HG02852 (cell line): ENCODE measurements at regions not wholly inside any gene's neighbourhood (a gene's known extent, or its start where the extent isn't known, plus 50 kb on each side); places are given as distances from the start of the nearest gene placed in this dataset.

ENCODE experiments used
- ATAC-seq: cut with Tn5 transposase; IDR thresholded peaks from one replicate; pipeline ENCODE4 v1.9.1; 2021; ENCODE audit warnings: mild to moderate bottlenecking, moderate library complexity; ENCODE audit not compliant: unreplicated experiment

DNA sequence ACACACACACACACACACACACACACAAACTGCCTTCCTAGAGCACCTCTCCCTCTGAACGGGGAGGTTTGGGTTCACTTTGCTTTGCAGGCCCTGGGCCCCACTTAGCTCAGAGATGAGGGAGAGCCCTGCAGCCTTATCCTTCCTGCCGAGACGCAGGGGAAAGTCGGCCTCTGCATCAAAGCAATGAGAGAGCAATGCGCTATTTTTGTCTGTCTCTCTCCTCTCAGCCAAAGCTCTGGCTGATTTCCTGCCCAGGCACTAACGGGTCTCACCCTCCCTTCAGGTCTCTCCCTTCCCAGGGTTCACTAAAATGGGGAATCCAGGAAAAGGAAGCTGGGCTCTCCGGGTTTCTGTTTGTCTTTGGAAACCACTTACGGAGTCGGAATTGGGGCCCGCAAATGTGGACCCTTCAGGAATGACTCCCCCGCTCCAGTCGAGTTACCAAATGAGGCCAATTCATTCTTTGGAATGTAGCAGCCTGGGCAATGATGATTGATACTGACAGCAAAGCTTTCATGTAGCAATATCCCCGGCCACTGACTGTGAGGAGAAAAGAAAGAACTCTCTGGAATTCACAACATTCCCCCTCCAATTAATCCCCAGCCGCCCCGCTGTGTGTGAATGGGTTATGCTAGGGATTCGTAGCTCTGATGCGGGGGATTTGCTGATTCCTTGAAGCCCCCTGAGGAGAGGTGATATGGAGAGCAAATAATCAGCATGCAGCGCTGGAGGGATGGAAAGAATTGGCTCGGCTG is 61.5 kb upstream of the WLS start:
- no peak for ATAC-seq

DNA sequence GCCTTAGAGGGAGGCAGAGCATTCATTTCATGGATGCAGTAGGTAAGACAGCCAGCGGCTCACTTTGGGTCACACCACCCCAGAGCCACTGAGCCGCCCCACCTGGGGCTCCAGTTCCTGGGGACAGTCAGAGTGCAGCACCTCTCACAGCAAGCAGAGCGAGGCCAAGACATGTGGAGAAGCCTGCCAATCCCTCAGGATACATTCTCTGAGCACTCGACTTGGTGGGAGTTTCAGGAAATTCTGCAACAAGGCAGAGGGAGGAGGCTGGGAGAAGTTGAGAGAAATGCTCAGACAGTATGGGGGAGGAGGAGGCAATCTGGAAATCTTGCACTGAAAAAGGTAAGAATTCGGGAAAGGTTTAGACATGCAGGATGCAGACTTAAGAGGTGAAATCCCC is 60.8 kb upstream of the WLS start:
- no peak for ATAC-seq

DNA sequence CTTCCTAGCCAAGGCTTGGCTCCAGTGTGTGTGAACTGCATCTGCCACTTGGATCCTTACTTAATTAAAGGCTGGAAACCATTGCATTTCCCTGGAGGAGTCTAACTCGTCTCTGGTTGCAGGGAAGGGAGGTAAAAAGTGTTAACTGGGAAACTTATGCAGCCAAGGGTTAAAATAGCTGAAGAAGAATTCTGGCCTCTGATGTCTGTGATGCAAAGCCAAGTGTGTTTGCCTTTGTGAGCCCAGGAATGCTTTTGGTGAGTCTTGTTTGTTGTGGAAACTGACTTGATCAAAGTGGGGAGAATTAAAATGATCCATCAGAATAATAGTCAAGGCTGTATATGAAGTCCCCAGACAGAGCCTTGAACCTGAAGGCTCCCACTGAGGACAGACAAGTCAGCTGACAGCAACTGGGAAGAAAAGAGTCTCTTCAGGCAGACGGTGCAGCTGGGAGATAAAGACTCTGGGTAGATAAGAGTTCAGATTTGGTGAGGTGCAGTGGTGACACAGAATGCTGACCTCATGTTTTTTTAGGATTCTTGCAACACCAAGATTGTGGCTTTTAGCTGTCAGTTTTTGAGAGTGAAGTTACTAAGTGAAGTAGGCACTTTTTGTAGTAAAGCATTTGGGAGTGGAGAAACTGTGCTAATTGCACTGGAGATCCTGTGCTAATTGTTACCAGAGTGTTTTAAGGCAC is 59.5 kb upstream of the WLS start:
- ATAC-seq = no peak

DNA sequence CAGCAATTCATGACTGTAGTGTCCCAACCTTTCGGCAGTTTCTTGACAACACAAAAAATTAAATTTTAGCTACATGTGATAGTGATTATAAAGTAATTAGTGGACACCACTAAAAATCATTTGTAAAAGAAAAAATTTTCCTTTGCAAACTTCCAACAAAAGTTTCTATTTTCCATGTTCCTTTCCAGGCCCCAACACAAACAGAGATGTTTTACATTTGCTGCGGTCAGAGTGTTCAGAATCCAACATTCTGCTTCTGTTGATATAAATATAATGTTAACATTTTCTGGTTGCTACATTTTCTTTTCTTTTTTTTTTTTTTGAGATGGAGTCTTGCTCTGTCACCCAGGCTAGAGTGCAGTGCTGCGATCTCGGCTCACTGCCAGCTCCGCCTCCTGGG is 54.9 kb upstream of the WLS start:
- ATAC-seq = no peak

DNA sequence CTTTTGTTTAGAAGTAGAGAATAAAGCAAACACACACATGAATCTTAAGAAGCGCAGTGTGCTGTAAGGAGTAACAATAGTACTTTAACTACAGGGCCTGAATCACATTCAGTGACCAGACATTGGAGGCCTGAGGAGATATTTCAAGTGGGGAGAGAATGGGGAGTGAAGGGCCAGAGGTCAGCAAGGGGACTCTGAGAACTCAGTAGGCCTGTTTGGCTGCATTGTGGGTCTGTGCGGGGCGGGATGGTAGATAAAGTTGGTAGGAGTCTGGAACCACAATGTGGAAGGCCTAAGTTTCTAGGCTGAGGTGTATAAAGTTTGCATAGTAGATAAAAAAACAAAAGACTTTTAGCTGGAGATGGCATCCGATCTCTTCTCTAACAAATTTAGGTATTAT is 52.7 kb upstream of the WLS start:
- no peak for ATAC-seq

DNA sequence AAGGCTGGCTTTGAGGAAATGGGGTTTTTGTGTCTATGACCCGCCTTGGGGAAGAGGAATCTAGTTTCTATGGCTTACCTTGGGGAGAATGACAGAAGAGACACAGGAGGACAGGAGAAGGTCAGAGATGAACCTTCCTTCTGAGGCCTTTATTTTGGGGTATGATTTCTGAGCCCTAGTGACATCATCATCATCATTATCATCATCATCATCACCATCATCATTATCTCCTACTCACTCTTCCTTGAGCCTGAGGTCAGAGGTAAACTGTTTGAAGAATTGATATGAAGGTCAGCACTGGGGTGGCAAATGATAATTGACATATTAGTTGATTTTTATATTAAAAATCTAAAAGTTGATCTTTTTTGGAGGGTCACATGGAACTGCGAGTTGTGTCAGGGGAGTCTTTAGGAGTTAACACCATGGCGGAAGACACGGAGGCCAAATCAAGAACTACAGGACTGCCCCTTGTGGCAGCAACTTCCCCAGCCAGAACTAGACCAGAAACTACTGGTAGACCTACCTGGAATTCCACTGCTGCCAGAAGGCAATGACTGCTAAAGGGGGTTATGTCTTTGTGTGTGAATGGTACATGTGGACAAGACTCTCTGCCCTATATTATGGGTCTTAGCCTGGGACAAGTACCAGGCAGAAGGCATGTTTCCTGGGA is 49.8 kb upstream of the WLS start:
- ATAC-seq = no peak
